H9 (cell line): ENCODE measurements at regions not wholly inside any gene's neighbourhood (a gene's known extent, or its start where the extent isn't known, plus 50 kb on each side); places are given as distances from the start of the nearest gene placed in this dataset.

ENCODE experiments used
- DNase-seq: peaks from one replicate; pipeline ENCODE4 v3.0.0-alpha.2; 2017
- H2AFZ ChIP-seq: one replicate; pipeline ENCODE4 v1.6.1; 2013; ENCODE audit warnings: mild to moderate bottlenecking, low read length, control low read depth, moderate library complexity
- H2AK5ac ChIP-seq: 2 replicates; pipeline ENCODE4 v1.6.1; 2013; ENCODE audit warnings: low read length, control low read depth, mixed read lengths; ENCODE audit not compliant: insufficient read length
- H2BK120ac ChIP-seq: one replicate; pipeline ENCODE4 v1.6.1; 2013; ENCODE audit warnings: low read depth, mild to moderate bottlenecking, low read length, control low read depth, inconsistent platforms; ENCODE audit not compliant: poor library complexity, severe bottlenecking
- H2BK12ac ChIP-seq: 2 replicates; pipeline ENCODE4 v1.6.1; 2013; ENCODE audit warnings: low read length, control low read depth, mixed read lengths, low read depth; ENCODE audit not compliant: insufficient read length
- H2BK15ac ChIP-seq: 2 replicates; pipeline ENCODE4 v1.6.1; 2013; ENCODE audit warnings: low read depth, low read length, control low read depth
- H2BK20ac ChIP-seq: one replicate; pipeline ENCODE4 v1.6.1; 2013; ENCODE audit warnings: low read depth, mild to moderate bottlenecking, low read length, control low read depth, inconsistent platforms; ENCODE audit not compliant: poor library complexity, severe bottlenecking
- H2BK5ac ChIP-seq: 2 replicates; pipeline ENCODE4 v1.6.1; 2013; ENCODE audit warnings: low read length, control low read depth, mixed read lengths; ENCODE audit not compliant: insufficient read length
- H3K14ac ChIP-seq: 2 replicates; pipeline ENCODE4 v1.6.1; 2013; ENCODE audit warnings: low read length, control low read depth; ENCODE audit not compliant: insufficient read depth
- H3K18ac ChIP-seq: 2 replicates; pipeline ENCODE4 v1.6.1; 2013; ENCODE audit warnings: low read depth, mild to moderate bottlenecking, mixed read lengths, low read length, control low read depth; ENCODE audit not compliant: insufficient read length
- H3K23ac ChIP-seq: 2 replicates; pipeline ENCODE4 v1.6.1; 2013; ENCODE audit warnings: low read length, control low read depth, mixed read lengths, low read depth; ENCODE audit not compliant: insufficient read length
- H3K23me2 ChIP-seq: 2 replicates; pipeline ENCODE4 v1.6.1; 2013; ENCODE audit warnings: low read depth, mild to moderate bottlenecking, mixed read lengths, low read length, control low read depth; ENCODE audit not compliant: insufficient read length, poor library complexity, severe bottlenecking
- H3K27ac ChIP-seq: 2 replicates; pipeline ENCODE4 v1.5.1; 2013; ENCODE audit warnings: low read length, control low read depth, mixed read lengths, low read depth; ENCODE audit not compliant: insufficient read length
- H3K27me3 ChIP-seq: 2 replicates; pipeline ENCODE4 v1.6.1; 2013; ENCODE audit warnings: low read length, control low read depth, inconsistent platforms; ENCODE audit not compliant: insufficient read depth
- H3K4ac ChIP-seq: 2 replicates; pipeline ENCODE4 v1.6.1; 2013; ENCODE audit warnings: low read depth, mild to moderate bottlenecking, control low read depth, inconsistent platforms, low read length, moderate library complexity
- H3K4me1 ChIP-seq: 2 replicates; pipeline ENCODE4 v1.6.1; 2013; ENCODE audit warnings: low read length, control low read depth, inconsistent platforms; ENCODE audit not compliant: insufficient read depth
- H3K4me2 ChIP-seq: 2 replicates; pipeline ENCODE4 v1.6.1; 2013; ENCODE audit warnings: low read length, control low read depth, mixed read lengths; ENCODE audit not compliant: insufficient read length, insufficient read depth
- H3K56ac ChIP-seq: 2 replicates; pipeline ENCODE4 v1.6.1; 2013; ENCODE audit warnings: low read depth, mild to moderate bottlenecking, mixed read lengths, low read length, control low read depth; ENCODE audit not compliant: insufficient read length
- H3K79me1 ChIP-seq: 2 replicates; pipeline ENCODE4 v1.6.1; 2013; ENCODE audit warnings: low read depth, mild to moderate bottlenecking, moderate library complexity, low read length, control low read depth, inconsistent platforms; ENCODE audit not compliant: insufficient read depth, poor library complexity, severe bottlenecking
- H3K79me2 ChIP-seq: 2 replicates; pipeline ENCODE4 v1.6.1; 2013; ENCODE audit warnings: low read length, control low read depth, inconsistent platforms; ENCODE audit not compliant: insufficient read depth
- H3K9ac ChIP-seq: 2 replicates; pipeline ENCODE4 v1.6.1; 2013; ENCODE audit warnings: low read length, control low read depth, mixed read lengths; ENCODE audit not compliant: insufficient read length; ENCODE audit errors: extremely low read depth
- H3K9me3 ChIP-seq: one replicate; pipeline ENCODE4 v1.6.1; 2013; ENCODE audit warnings: low read depth, low read length, inconsistent platforms; ENCODE audit not compliant: control insufficient read depth
- H3T11ph ChIP-seq: one replicate; pipeline ENCODE4 v1.6.1; 2013; ENCODE audit warnings: mild to moderate bottlenecking, low read length, control low read depth, inconsistent platforms
- H4K20me1 ChIP-seq: one replicate; pipeline ENCODE4 v1.6.1; 2013; ENCODE audit not compliant: control insufficient read depth, insufficient read length, insufficient read depth
- H4K5ac ChIP-seq: 2 replicates; pipeline ENCODE4 v1.6.1; 2013; ENCODE audit warnings: low read depth, mild to moderate bottlenecking, mixed read lengths, low read length, control low read depth; ENCODE audit not compliant: insufficient read length
- H4K8ac ChIP-seq: replicated peaks from 2 replicates; pipeline ENCODE4 v1.6.1; 2013; ENCODE audit warnings: low read length, control low read depth, mixed read lengths, low read depth; ENCODE audit not compliant: insufficient read length
- H4K91ac ChIP-seq: 2 replicates; pipeline ENCODE4 v1.6.1; 2013; ENCODE audit warnings: low read depth, mild to moderate bottlenecking, moderate library complexity, mixed read lengths, low read length, control low read depth; ENCODE audit not compliant: insufficient read length
- H3K27ac Mint-ChIP-seq, 3 experiments: 2 replicates in 2 of 3; 3 replicates in 1 of 3; pipeline ENCODE4 v1.8.0; 2020 to 2021; ENCODE audit warnings: mixed read lengths in 3 of 3, mild to moderate bottlenecking in 1 of 3, moderate library complexity in 1 of 3
- H3K27me3 Mint-ChIP-seq: 2 replicates; pipeline ENCODE4 v1.8.0; 2021; ENCODE audit warnings: low read depth, mild to moderate bottlenecking, moderate library complexity, mixed read lengths
- H3K36me3 Mint-ChIP-seq, 3 experiments: 2 replicates in 2 of 3; 3 replicates in 1 of 3; pipeline ENCODE4 v1.8.0; 2020 to 2021; ENCODE audit warnings: low read depth in 3 of 3, mixed read lengths in 3 of 3; ENCODE audit not compliant: insufficient read depth in 1 of 3
- H3K4me1 Mint-ChIP-seq, 2 experiments: 2 replicates each; pipeline ENCODE4 v1.8.0; 2020; ENCODE audit warnings: mixed read lengths in 2 of 2
- H3K4me3 Mint-ChIP-seq, 2 experiments: 2 replicates in 1 of 2; 3 replicates in 1 of 2; pipeline ENCODE4 v1.8.0; 2020 to 2021; ENCODE audit warnings: mild to moderate bottlenecking in 2 of 2, mixed read lengths in 2 of 2, moderate library complexity in 1 of 2
- H3K9me3 Mint-ChIP-seq, 2 experiments: 2 replicates in 1 of 2; 3 replicates in 1 of 2; pipeline ENCODE4 v1.8.0; 2020; ENCODE audit warnings: mild to moderate bottlenecking in 2 of 2, mixed read lengths in 2 of 2, moderate library complexity in 1 of 2
- CTCF ChIP-seq: fragments of 200-600 bp; sonication (generic); conservative IDR thresholded peaks from 3 replicates; pipeline ENCODE4 v1.8.0; 2021; ENCODE audit warnings: antibody characterized with exemption, mild to moderate bottlenecking
- WGBS: extraction: QIAGEN DNeasy Blood & Tissue Kit; methylation state at CpG from one replicate; pipeline ENCODE4 v1.1.7; 2013; ENCODE audit warnings: missing lambda C conversion rate, low lambda C conversion rate, mixed read lengths; ENCODE audit not compliant: insufficient read length; ENCODE audit errors: extremely low coverage; 5-methylcytosine and 5-hydroxymethylcytosine counted together

- WGBS, result no CpG with 5 or more reads among the region's 5 CpGs
- no peak overlapping the region for H4K5ac ChIP-seq
- H3K4me1 Mint-ChIP-seq, result peaks cover 13 to 14% of the 10 kb centered on the region in 2 experiments
Measured at GRCh38 chr3:130260918-130261317, 84.6 kb upstream of the COL6A5 start.

More at GRCh38 chr3:130260918-130261317, 84.6 kb upstream of the COL6A5 start:
- no peaks in the 10 kb centered on the region for H3K4me1 ChIP-seq
- no peak overlapping the region for H2BK20ac ChIP-seq
- H3K14ac ChIP-seq, result no peak overlapping the region
- Mint-ChIP-seq H3K27me3 (peaks cover 8% of the 10 kb centered on the region), H3K4me3 (no peak overlapping the region), H3K27ac (no peak overlapping the region), H3K36me3 (no peaks in the 10 kb centered on the region), H3K9me3 (no peaks in the 10 kb centered on the region)
- no peak overlapping the region for H3K56ac ChIP-seq
- H2BK12ac ChIP-seq, result no peak overlapping the region
- H3T11ph ChIP-seq, result no peak overlapping the region
- H3K4ac ChIP-seq, result no peak overlapping the region
- H3K79me2 ChIP-seq, result no peaks in the 10 kb centered on the region
- no peaks in the 10 kb centered on the region for H3K27me3 ChIP-seq
- H3K18ac ChIP-seq, result no peak overlapping the region
- no peak overlapping the region for H3K4me2 ChIP-seq
- no peak overlapping the region for H2BK5ac ChIP-seq
- no peaks in the 10 kb centered on the region for H3K23me2 ChIP-seq
- no peak overlapping the region for H2AFZ ChIP-seq
- no peak overlapping the region for H3K27ac ChIP-seq
- H4K8ac ChIP-seq, result no peak overlapping the region
- TF ChIP-seq CTCF, result no peak
- H2AK5ac ChIP-seq, result no peak overlapping the region
- no peaks in the 10 kb centered on the region for H3K9me3 ChIP-seq
- H3K9ac ChIP-seq, result no peak overlapping the region
- no peak overlapping the region for H3K23ac ChIP-seq
- no peaks in the 10 kb centered on the region for H4K20me1 ChIP-seq
- H2BK120ac ChIP-seq, result no peak overlapping the region
- H2BK15ac ChIP-seq, result no peak overlapping the region
- H4K91ac ChIP-seq, result no peak overlapping the region
- no peak for DNase-seq
- no peaks in the 10 kb centered on the region for H3K79me1 ChIP-seq
